ENCODE measurements at regions not wholly inside any gene's neighbourhood (a gene's known extent, or its start where the extent isn't known, plus 50 kb on each side); places are given as distances from the start of the nearest gene placed in this dataset.

DNA sequence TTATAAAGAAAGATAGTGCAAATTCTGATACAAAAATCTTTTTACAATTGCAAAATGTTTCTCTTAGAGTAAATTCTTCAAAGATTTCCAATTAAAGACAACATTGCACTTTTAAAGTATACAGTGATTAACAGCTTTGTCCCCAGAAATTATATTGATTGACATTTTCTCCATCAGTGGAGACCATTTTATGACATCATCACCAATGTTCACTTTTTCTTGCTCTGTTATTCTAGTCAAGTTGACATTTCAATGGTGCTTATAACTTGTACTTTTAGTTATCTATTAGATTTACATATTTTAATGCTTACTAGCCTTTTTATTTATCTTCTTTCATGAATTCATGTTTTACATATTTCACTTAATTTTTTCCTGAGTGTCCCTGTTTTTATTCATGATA, 524.8 kb downstream of the HAO1 start:
- TF ChIP-seq, protein P1, sequence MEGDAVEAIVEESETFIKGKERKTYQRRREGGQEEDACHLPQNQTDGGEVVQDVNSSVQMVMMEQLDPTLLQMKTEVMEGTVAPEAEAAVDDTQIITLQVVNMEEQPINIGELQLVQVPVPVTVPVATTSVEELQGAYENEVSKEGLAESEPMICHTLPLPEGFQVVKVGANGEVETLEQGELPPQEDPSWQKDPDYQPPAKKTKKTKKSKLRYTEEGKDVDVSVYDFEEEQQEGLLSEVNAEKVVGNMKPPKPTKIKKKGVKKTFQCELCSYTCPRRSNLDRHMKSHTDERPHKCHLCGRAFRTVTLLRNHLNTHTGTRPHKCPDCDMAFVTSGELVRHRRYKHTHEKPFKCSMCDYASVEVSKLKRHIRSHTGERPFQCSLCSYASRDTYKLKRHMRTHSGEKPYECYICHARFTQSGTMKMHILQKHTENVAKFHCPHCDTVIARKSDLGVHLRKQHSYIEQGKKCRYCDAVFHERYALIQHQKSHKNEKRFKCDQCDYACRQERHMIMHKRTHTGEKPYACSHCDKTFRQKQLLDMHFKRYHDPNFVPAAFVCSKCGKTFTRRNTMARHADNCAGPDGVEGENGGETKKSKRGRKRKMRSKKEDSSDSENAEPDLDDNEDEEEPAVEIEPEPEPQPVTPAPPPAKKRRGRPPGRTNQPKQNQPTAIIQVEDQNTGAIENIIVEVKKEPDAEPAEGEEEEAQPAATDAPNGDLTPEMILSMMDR (IDR thresholded peaks at IDR 0.05): no peak
- no peak for TF ChIP-seq POLR2A (IDR thresholded peaks at IDR 0.05)
